ENCODE measurements at regions not wholly inside any gene's neighbourhood (a gene's known extent, or its start where the extent isn't known, plus 50 kb on each side); places are given as distances from the start of the nearest gene placed in this dataset.

DNA sequence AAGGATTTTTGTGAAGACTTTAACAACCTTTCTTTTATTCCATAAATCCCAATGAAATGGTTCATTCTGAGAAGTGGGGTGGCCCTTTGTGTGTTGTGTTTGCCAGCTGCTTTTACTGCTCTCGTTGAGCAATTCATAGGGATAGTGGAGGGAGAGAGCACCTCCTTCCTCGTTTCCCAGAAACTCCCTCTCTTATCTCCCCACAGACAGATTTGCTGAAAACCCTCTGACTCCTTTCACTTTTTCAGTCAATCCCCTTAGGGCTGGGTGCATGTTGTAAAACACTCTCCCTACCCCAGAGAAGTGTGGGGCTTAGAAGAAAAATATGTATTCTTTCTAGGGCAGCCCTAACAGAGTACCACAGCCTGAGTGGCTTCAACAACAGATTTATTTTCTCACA lies 557.2 kb upstream of the RGMA start:
- H3K4me3 ChIP-seq (ENCODE audit: low read depth, low read length): no peak overlapping the region
- in situ Hi-C loops (cut with HindIII; ENCODE audit: low sequenced_read_pairs): no loop called here
- TF ChIP-seq, protein P1, sequence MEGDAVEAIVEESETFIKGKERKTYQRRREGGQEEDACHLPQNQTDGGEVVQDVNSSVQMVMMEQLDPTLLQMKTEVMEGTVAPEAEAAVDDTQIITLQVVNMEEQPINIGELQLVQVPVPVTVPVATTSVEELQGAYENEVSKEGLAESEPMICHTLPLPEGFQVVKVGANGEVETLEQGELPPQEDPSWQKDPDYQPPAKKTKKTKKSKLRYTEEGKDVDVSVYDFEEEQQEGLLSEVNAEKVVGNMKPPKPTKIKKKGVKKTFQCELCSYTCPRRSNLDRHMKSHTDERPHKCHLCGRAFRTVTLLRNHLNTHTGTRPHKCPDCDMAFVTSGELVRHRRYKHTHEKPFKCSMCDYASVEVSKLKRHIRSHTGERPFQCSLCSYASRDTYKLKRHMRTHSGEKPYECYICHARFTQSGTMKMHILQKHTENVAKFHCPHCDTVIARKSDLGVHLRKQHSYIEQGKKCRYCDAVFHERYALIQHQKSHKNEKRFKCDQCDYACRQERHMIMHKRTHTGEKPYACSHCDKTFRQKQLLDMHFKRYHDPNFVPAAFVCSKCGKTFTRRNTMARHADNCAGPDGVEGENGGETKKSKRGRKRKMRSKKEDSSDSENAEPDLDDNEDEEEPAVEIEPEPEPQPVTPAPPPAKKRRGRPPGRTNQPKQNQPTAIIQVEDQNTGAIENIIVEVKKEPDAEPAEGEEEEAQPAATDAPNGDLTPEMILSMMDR (IDR thresholded peaks at IDR 0.05; ENCODE audit: low read depth, low read length): no peak
- no peak for DNase-seq (ENCODE audit: low read depth, low spot score)

DNA sequence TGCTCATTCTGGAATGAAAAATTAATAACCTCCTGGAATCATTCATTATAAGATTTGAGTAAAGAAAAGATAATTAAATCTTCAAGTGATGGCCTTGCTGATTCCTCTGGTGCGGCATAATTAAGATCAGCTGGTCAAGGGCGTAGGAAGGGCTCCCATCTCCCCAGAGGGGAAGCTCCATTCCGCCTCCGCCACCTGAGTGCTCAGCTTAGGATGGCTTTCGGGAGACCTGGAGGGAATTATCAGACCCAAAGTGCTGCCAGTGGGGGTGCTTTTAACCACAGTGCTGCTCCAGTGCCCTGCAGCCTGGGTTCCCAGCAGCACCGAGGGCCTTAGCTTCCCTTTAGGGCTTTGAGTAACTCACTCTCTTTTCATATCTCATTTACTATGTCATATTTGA lies 556.6 kb upstream of the RGMA start:
- in situ Hi-C loops (cut with HindIII; ENCODE audit: low sequenced_read_pairs): no loop called here

DNA sequence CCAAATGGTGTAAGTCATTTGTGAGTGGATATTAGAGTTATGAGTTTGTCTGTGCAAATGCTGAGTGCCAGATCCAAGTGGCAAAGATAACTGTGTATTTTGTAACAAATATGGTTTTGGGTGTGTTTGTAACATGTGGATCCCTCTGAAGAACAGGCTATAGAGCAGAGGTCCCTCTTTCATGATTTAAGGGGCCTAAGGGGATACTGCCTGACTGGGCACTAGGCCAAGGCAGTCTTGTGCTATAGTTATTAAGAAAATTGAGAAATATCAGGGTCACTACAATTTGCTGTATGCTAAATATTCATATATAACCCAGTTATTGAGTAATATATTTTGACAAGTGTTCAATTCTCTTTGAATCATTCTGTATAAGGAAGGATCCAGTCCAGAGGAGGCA lies 555.6 kb upstream of the RGMA start:
- DNase-seq (ENCODE audit: low read depth, low spot score): no peak
- no peak overlapping the region for H3K4me3 ChIP-seq (ENCODE audit: low read depth, low read length)
- TF ChIP-seq, protein P1 (IDR thresholded peaks at IDR 0.05; ENCODE audit: low read depth, low read length): no peak
- in situ Hi-C loops (cut with HindIII; ENCODE audit: low sequenced_read_pairs): no loop called here

More for the DNA sequence above, 556.6 kb upstream of the RGMA start:
- no peak for DNase-seq (ENCODE audit: low read depth, low spot score)
- no peak overlapping the region for H3K4me3 ChIP-seq (ENCODE audit: low read depth, low read length)
- TF ChIP-seq, protein P1 (IDR thresholded peaks at IDR 0.05; ENCODE audit: low read depth, low read length): no peak

DNA sequence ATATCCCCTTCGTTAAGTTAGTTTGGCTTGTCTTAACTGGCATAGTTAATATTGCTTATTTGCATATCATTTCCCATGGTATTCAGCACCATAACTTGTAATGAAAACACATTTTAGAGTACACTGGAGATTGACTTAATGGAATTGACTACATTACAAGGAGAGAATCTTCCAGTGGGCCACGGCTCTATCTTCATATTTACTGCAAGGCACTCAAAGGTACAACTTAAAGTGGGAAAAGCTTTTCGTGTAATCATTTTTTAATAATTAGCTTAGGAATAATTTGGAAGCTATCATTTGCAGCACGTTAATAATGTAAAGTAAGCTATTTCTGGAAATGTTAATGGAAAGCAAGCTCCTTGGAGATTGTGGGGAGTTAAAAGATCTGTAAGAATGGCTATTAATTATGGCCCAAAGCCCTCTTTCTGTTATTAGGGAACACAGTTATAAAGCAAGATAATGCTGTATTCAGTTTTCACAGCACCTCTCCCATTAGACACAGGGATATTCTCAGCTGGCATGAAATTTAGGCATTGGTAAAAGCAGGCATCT lies 551.5 kb upstream of the RGMA start:
- no peak overlapping the region for H3K4me3 ChIP-seq (ENCODE audit: low read depth, low read length)
- TF ChIP-seq, protein P1 (IDR thresholded peaks at IDR 0.05; ENCODE audit: low read depth, low read length): no peak
- in situ Hi-C loops (cut with HindIII; ENCODE audit: low sequenced_read_pairs): no loop called here
- DNase-seq (ENCODE audit: low read depth, low spot score): no peak

DNA sequence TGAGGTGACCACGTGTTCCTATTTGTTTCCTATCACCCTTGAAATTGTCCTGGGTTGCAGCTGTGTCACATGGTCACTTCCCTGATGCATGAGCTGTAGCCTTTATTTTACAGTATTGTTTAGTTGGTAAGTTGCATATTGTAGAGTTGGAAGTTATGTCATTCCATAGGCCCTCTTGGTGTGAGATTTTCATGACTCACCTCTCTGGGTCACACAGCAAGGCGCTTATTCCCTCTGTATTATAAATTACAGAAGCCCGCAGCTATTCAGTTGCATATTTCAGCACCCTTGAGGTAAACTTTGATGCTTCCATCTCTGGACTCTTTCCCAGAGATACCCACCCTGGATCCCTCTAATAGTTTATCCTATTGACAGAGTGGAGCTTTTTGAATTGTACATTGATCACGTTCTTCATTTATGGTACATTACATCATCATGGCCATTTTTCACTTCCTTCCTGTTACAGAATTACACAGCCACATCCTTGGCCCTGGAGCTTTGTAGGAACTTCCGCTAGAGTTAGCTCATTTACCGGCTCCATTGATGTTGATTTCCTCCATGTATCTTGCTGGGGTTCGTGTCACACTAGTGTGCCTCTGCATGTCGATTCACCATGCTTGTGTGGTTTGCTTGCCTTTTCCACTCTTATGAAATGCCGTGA lies 543.1 kb upstream of the RGMA start:
- TF ChIP-seq, protein P1 (IDR thresholded peaks at IDR 0.05; ENCODE audit: low read depth, low read length): no peak
- DNase-seq (ENCODE audit: low read depth, low spot score): no peak
- in situ Hi-C loops (cut with HindIII; ENCODE audit: low sequenced_read_pairs): no loop called here
- no peak overlapping the region for H3K4me3 ChIP-seq (ENCODE audit: low read depth, low read length)

DNA sequence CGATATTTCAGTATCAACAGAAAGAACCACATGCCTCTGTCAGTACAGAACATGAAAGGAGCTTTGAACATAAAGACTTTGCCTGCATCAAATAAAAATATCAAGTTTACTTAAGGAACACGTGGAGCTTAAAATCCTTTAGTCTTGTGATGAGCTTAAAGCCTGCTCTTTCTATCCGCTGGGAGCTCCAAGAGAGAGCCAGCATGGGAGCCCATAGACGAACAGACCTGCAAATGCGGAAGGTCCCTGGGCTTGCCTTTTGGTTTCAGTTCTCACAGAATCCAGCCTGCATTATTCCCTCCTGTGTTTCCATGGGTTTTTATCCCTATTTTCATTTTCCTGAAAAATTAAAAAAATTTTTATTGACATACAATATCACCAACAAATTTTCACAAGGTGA lies 530.6 kb upstream of the RGMA start:
- H3K4me3 ChIP-seq (ENCODE audit: low read depth, low read length): no peak overlapping the region
- in situ Hi-C loops (cut with HindIII; ENCODE audit: low sequenced_read_pairs): no loop called here

More for the DNA sequence above, 530.6 kb upstream of the RGMA start:
- DNase-seq (ENCODE audit: low read depth, low spot score): no peak
- TF ChIP-seq, protein P1 (IDR thresholded peaks at IDR 0.05; ENCODE audit: low read depth, low read length): no peak
